AG10803 (cell line): ENCODE measurements at regions not wholly inside any gene's neighbourhood (a gene's known extent, or its start where the extent isn't known, plus 50 kb on each side); places are given as distances from the start of the nearest gene placed in this dataset.
A peak's percentile ranks its signal among the peaks of the same experiment; 100 is the strongest.
"Not testable (repeated sequence)": the region's sequence is repeated elsewhere in the genome, so short reads cannot be mapped to it uniquely, and the experiment has no call there.

Source experiments
- DNase-seq: peaks from one replicate; pipeline ENCODE4 v3.0.0; 2010; ENCODE audit warnings: low read depth
- H3K4me3 ChIP-seq: 2 replicates; pipeline ENCODE4 v1.5.1; 2011; ENCODE audit warnings: mild to moderate bottlenecking, low read length, control low read depth
- CTCF ChIP-seq: conservative IDR thresholded peaks from 2 replicates; pipeline ENCODE4 v1.5.1; 2011; ENCODE audit warnings: mild to moderate bottlenecking, low read length, control low read depth, inconsistent platforms

- DNase-seq: no peak
- H3K4me3 ChIP-seq: no peak overlapping the region
- no peak for TF ChIP-seq CTCF
Measured at GRCh38 chr18:43825768-43826167, 548.5 kb upstream of the SYT4 start.

- no peak for TF ChIP-seq CTCF
- no peak for DNase-seq
- no peak overlapping the region for H3K4me3 ChIP-seq
Measured at GRCh38 chr18:43826215-43826614, 548.9 kb upstream of the SYT4 start.

GRCh38 chr18:43827311-43827710 is 550.0 kb upstream of the SYT4 start:
- H3K4me3 ChIP-seq: no peak overlapping the region
- no peak for DNase-seq
- TF ChIP-seq CTCF: no peak

- TF ChIP-seq CTCF: no peak
- no peak for DNase-seq
- no peak overlapping the region for H3K4me3 ChIP-seq
Measured at GRCh38 chr18:43830303-43830702, 553.0 kb upstream of the SYT4 start.

- TF ChIP-seq CTCF: no peak
- no peak overlapping the region for H3K4me3 ChIP-seq
- peak; percentile 13 for DNase-seq
Measured at GRCh38 chr18:43830947-43831346, 553.7 kb upstream of the SYT4 start.

GRCh38 chr18:43846299-43846698 is 569.0 kb upstream of the SYT4 start:
- TF ChIP-seq CTCF: no peak
- no peak overlapping the region for H3K4me3 ChIP-seq
- no peak for DNase-seq

GRCh38 chr18:43847164-43848091 is 570.1 kb upstream of the SYT4 start:
- DNase-seq: peak; percentile 55
- H3K4me3 ChIP-seq: no peak overlapping the region
- TF ChIP-seq CTCF: no peak

- not testable (repeated sequence) for DNase-seq, H3K4me3 ChIP-seq
Measured at GRCh38 chr18:43849831-43850230, 572.5 kb upstream of the SYT4 start.
